ENCODE measurements at regions not wholly inside any gene's neighbourhood (a gene's known extent, or its start where the extent isn't known, plus 50 kb on each side); places are given as distances from the start of the nearest gene placed in this dataset.

- no peak for DNase-seq (ENCODE audit: low read depth)
- no peak overlapping the region for H3K4me3 ChIP-seq (ENCODE audit: low read depth, low read length)
- TF ChIP-seq CTCF (conservative IDR thresholded peaks at IDR 0.05; ENCODE audit: low read depth, low read length): no peak
Measured at GRCh38 chr10:28744069-28744768, 66.9 kb downstream of the BAMBI start.

- no peak overlapping the region for H3K4me3 ChIP-seq (ENCODE audit: low read depth, low read length)
- peak; percentile 82 for DNase-seq (ENCODE audit: low read depth)
- no peak for TF ChIP-seq CTCF (conservative IDR thresholded peaks at IDR 0.05; ENCODE audit: low read depth, low read length)
Measured at GRCh38 chr10:28754930-28755718, 77.8 kb downstream of the BAMBI start.

- DNase-seq (ENCODE audit: low read depth): no peak
- no peak overlapping the region for H3K4me3 ChIP-seq (ENCODE audit: low read depth, low read length)
- TF ChIP-seq CTCF (conservative IDR thresholded peaks at IDR 0.05; ENCODE audit: low read depth, low read length): no peak
Measured at GRCh38 chr10:28761084-28761846, 83.9 kb downstream of the BAMBI start.

- peak; percentile 40 for DNase-seq (ENCODE audit: low read depth)
- no peak for TF ChIP-seq CTCF (conservative IDR thresholded peaks at IDR 0.05; ENCODE audit: low read depth, low read length)
- no peak overlapping the region for H3K4me3 ChIP-seq (ENCODE audit: low read depth, low read length)
Measured at GRCh38 chr10:28763471-28764170, 86.3 kb downstream of the BAMBI start.

- DNase-seq (ENCODE audit: low read depth): no peak
- no peak for TF ChIP-seq CTCF (conservative IDR thresholded peaks at IDR 0.05; ENCODE audit: low read depth, low read length)
- H3K4me3 ChIP-seq (ENCODE audit: low read depth, low read length): no peak overlapping the region
Measured at GRCh38 chr10:28765641-28766040, 88.3 kb downstream of the BAMBI start.

- no peak for DNase-seq (ENCODE audit: low read depth)
- no peak overlapping the region for H3K4me3 ChIP-seq (ENCODE audit: low read depth, low read length)
- TF ChIP-seq CTCF (conservative IDR thresholded peaks at IDR 0.05; ENCODE audit: low read depth, low read length): no peak
Measured at GRCh38 chr10:28768227-28768626, 90.9 kb downstream of the BAMBI start.
